ENCODE measurements at regions not wholly inside any gene's neighbourhood (a gene's known extent, or its start where the extent isn't known, plus 50 kb on each side); places are given as distances from the start of the nearest gene placed in this dataset.
A peak's percentile ranks its signal among the peaks of the same experiment; 100 is the strongest.

GRCh38 chr10:111348076-111348475, 271.2 kb downstream of the ADRA2A start:
- DNase-seq: no peak

- DNase-seq: no peak
Observed at GRCh38 chr10:111354859-111355258, 278.0 kb downstream of the ADRA2A start.

GRCh38 chr10:111356571-111356970, 279.7 kb downstream of the ADRA2A start:
- no peak for DNase-seq

DNA sequence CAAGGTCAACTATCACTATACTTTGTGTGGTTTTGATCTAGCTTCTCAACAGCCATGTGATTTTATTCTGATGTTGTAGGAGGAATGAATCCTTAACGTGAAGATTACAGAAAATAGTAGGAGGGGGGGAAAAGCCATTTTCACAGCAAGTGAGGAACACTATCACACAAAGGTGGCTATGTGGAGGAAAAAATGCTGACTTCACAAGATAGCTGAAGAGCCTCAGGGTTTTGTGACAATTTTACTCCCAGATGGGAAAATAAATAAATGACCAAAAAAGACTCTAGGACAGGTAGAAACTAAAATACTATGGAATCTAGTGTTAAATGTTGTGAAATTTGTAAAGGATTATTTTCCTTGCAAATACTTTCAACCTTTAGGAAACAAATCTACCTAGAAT, 281.0 kb downstream of the ADRA2A start:
- no peak for DNase-seq

DNA sequence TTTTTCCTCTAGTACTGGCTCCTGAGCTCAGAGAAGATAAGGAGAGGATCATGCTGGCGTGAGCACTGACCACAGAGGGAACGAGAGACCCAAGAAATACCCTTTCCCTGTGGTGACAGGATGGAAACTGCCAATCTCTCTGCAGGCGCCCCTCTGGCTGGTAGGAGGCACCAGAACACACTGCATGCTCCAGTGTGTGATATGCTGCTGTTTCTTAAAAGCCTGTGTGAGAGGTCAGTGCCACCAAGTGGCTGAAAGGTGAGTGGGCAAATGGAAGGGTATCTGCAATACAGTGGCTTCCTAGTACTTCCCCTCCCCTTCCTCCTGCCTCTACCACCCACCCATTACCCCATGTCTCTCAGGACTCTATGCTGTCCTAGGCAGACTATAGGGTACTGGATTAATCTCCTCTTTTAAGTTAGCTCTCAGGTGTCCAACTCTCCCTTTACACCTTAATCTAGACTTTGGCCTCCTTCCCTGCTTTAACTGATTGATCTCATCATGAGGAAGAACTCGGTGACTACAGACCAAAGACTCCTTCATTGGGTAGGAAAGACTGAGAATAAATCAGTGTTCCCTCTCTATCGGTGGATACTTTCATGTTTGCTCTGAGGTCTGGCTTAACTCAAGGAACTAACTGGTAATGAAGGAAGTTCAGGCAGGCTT, 283.6 kb downstream of the ADRA2A start:
- peak; percentile 11 to 26 for DNase-seq

DNA sequence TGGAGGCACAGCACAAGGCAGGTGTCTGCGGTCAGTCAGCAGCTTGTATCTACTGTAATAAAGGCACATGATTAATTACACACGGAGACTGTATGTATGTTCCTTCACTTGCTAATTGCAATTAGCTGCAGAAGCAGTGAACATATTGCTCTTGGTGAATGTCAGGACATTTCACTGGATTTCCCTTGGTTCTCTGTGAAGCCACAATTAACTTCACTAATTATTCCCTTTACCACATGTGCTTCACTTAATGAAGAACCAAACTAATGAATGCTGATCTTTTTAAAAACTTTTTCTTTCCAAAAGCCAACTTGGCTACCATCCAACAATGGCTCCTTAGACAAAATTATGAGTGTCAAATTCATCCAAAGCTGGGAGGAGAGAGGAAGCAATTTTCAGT, 290.7 kb downstream of the ADRA2A start:
- no peak for DNase-seq

DNA sequence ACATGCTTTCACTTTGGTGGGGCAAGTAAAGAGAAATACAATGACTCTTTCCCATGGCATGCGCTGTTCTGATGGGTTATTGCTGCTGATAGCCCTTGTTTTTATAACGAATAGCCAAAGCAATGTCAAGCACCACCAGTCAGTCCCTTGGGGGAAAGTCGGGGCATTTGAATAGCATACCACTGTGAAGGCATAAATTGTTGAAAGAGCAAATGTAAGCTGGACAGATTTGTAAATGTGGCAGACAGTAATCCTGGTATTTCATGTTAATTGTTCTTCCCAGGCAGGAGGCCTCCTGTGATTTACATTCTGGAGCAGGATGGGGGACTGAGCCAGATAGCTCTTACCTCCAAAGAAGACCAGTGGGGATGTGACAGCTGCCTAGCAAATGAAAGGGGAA, 293.3 kb downstream of the ADRA2A start:
- DNase-seq: no peak

DNA sequence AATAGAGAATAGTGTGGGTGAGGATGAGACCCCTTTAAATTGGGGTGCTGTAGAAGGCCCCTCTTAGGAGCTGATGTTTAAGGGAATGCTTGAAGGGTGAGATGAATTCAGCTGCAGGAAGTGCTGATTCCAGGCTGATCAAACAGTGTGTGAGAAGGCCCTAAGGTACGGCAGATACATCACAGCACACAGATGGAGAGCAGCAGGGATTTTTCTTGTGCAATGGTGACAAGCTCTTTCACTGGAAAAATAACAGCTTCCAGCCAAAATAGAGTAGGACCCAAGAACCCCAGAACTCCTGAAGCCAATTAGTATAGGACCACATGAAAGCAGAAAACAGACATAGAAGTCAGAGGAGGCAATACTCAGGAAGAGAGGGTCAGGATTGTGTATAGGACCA, 296.9 kb downstream of the ADRA2A start:
- DNase-seq: no peak

- no peak for DNase-seq
Observed at GRCh38 chr10:111379534-111380187, 302.8 kb downstream of the ADRA2A start.

GRCh38 chr10:111384556-111384955, 307.7 kb downstream of the ADRA2A start:
- no peak for DNase-seq

DNA sequence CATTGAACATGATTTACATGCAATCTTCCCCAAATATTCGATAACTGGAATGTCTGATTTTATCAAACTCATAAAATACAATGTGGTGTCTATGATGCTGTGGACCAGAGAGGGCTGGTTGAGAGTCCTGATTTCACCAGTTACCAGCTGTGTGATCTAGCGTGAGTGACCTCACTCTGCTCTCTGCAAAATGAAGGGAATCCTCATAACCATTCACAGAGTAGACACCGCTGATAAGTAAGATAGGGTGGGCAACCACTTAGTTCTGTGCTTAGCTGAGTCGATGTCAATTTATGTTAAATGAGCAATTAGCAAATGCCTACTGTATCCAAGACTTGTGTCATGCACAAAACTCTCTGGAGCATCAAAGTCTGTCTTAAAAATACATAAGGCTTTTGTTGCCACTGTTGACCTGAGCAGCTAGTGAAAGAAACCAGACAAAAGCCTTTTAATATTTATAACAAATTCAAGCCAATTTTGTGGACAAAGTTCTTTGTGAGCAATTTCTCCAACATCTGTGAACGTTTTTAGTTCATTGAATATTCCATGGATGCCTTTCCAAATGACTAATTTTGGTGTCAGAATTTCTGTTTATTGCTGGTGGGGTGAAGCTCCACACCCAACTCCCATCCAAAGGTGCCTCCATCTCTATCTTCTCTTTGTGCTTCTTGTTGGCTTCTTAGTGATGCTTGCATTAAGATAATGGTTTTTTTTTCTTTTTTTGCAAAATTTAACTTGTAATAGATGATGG, 314.2 kb downstream of the ADRA2A start:
- DNase-seq: no peak

DNA sequence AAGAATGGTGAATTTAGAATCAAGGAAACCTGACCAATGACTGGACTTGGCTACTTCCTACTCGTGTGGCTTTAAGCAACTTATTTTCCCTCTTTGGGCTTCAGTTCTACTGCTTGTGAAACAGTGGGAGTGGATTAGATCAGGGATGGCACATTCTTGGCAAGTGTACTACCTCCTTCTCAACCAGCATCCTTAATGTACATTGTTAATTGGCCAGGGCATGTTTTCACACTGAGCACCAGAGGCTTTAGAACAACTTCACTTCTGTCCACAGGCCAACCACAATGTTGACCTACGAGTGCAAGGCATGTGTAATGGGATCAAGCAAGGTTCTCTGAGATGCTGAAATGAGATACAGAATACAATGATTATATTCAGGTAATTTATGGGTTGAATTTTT, 315.3 kb downstream of the ADRA2A start:
- DNase-seq: no peak

DNA sequence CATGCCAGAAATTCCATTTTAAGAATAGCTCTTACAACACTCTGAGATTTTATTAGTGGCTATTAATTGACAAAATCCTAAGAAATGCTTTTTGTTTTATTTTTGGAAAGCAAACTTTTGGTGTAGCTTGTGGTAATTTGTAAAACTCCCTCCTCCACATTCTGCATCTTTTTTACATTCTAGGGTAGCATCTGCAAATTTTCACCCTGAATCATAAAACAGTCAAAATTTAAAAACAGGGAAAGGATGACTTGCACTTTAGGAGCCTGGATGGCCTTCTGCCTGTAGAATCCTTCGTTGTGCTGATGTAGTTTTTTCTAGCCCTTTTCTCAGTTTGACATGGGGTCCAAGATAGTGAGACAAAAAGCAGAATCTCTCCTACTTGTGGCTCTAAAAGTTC, 316.1 kb downstream of the ADRA2A start:
- no peak for DNase-seq

DNA sequence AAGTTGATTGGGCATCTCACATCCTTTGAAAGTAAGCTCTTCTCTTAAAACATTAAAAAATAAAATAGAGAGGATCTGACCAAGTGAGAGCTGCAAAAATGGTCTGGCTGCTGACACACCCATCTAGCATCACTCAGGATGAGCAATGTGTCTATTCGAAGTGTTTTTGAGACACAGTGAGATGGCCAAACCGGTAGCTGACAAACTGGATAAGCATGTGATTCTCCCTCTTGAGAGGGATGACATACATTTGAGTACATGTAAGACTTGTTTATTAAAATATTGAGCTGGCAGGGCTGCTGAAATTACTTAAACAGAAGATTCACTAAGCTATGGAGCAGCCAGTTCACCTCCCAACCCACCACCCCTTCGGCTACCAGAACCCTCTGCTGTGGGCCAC, 333.9 kb downstream of the ADRA2A start:
- no peak for DNase-seq

GRCh38 chr10:111425459-111425858, 348.6 kb downstream of the ADRA2A start:
- DNase-seq: no peak

- DNase-seq: no peak
Observed at GRCh38 chr10:111429288-111430028, 352.6 kb downstream of the ADRA2A start.

GRCh38 chr10:111430070-111430469, 353.2 kb downstream of the ADRA2A start:
- DNase-seq: no peak

GRCh38 chr10:111432588-111432987, 355.8 kb downstream of the ADRA2A start:
- no peak for DNase-seq

DNA sequence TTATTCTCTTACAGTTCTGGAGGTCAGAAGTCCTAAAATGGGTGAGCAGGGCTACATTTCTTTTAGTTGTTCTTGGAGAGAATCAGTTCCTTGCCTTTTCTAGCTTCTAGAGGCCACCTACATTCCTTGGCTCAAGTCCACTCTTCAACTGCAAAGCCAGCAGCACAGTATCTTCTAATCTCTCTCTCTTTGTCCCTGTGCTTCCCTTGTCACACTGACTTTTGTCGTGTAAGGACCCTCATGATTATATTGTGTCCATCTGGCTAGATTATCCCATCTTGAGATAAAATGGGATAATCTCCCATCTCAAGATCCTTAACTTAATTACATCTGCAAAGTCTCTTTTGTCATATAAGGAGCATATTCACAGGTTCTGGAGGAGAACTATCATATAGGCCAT, 359.0 kb downstream of the ADRA2A start:
- DNase-seq: no peak

GRCh38 chr10:111439034-111439842, 362.4 kb downstream of the ADRA2A start:
- no peak for DNase-seq

DNA sequence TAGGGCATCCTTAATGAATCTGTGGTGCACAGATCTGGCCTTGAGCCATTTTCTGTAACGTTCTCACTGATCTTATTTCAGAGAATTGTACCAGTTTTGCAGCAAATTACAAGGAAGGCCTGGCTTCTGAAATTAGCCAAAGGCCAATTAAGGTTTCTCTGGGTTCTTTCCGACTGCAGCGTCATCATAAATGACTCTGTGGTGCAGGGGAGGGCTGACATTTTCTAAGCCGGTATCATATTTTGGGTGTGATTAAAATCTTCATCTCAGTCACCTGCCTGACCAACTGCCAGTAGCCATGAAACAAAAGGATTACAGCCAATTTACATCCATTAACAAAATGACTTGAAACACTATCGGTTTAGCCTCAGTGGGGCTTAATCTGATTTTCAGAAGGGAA, 363.7 kb downstream of the ADRA2A start:
- DNase-seq: no peak

DNA sequence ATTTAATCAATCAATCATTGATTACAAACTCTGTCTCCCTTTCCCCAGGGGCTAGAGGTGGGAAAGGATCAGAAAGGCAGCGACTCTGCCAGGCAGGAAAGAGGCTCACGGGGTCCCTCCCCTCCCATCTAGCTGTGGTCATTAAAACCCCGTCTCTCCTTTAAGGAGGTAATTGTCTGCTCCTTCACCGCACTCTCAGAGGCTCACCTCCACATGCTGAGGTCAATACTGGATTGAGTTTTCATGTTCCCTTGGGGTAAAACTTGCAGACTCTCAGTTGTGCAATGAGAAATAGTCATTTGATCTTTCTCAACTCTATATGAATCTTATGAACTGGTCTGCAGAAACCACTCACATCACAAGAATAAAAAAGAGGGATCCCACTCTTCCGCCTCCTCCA, 368.8 kb downstream of the ADRA2A start:
- no peak for DNase-seq
